ENCODE measurements at regions not wholly inside any gene's neighbourhood (a gene's known extent, or its start where the extent isn't known, plus 50 kb on each side); places are given as distances from the start of the nearest gene placed in this dataset.

- intact Hi-C loops (cut with micrococcal nuclease), result no loop called here
- Mint-ChIP-seq H3K4me1 (peaks cover 2% of the 10 kb centered on the region), H3K36me3 (no peaks in the 10 kb centered on the region), H3K27me3 (ENCODE audit: low read depth in 3 of 3) (peaks cover 0 to 3% (median 0%) of the 10 kb centered on the region in 3 donors), H3K9me3 (peaks cover 1 to 13% (median 6%) of the 10 kb centered on the region in 7 donors), H3K27ac (no peak overlapping the region), H3K4me3 (no peak overlapping the region)
- H3K27me3 ChIP-seq (ENCODE audit: control insufficient read depth in 2 of 2, insufficient read depth in 2 of 2, low read length in 2 of 2), result no peaks in the 10 kb centered on the region
- no peak overlapping the region for H3K4me3 ChIP-seq (replicated peaks in 1 of 3; ENCODE audit: low read depth in 2 of 3, low read length in 3 of 3)
- no peak overlapping the region for H3K27ac ChIP-seq (ENCODE audit: low read depth in 1 of 2, low read length in 2 of 2)
- no peak for TF ChIP-seq CTCF (IDR thresholded peaks at IDR 0.05)
- no peaks in the 10 kb centered on the region for H3K36me3 ChIP-seq (replicated peaks in 1 of 2; ENCODE audit: control insufficient read depth in 1 of 2, insufficient read depth in 2 of 2, low read length in 2 of 2)
- H3K4me2 ChIP-seq (replicated peaks; ENCODE audit: extremely low read depth, low read length, poor library complexity, severe bottlenecking), result no peak overlapping the region
- no peak overlapping the region for H3K9ac ChIP-seq (ENCODE audit: insufficient read depth, low read length, poor library complexity, severe bottlenecking)
- no peaks in the 10 kb centered on the region for H3K9me3 ChIP-seq (replicated peaks in 1 of 2; ENCODE audit: control insufficient read depth in 1 of 2, insufficient read depth in 1 of 2, low read length in 2 of 2)
- no peaks in the 10 kb centered on the region for H3K79me2 ChIP-seq (ENCODE audit: insufficient read depth, low read length)
- 89% methylated on average over 1 of the region's 2 CpGs for WGBS (ENCODE audit: insufficient coverage)
- H4K20me1 ChIP-seq (ENCODE audit: insufficient read depth, low read length), result no peaks in the 10 kb centered on the region
- DNase-seq, result no peak
- H2AFZ ChIP-seq (ENCODE audit: insufficient read depth, low read depth, low read length, poor library complexity, severe bottlenecking), result no peak overlapping the region
- H3K4me1 ChIP-seq (ENCODE audit: control insufficient read depth in 1 of 2, insufficient read depth in 2 of 2, low read length in 2 of 2), result no peaks in the 10 kb centered on the region
Measured at GRCh38 chr5:68983043-68983442, 110.8 kb upstream of the SLC30A5 start.

GRCh38 chr5:68983959-68984358 is 109.9 kb upstream of the SLC30A5 start:
- no peaks in the 10 kb centered on the region for H4K20me1 ChIP-seq (ENCODE audit: insufficient read depth, low read length)
- H3K4me3 ChIP-seq (replicated peaks in 1 of 3; ENCODE audit: low read depth in 2 of 3, low read length in 3 of 3), result no peak overlapping the region
- no peak overlapping the region for H3K4me2 ChIP-seq (replicated peaks; ENCODE audit: extremely low read depth, low read length, poor library complexity, severe bottlenecking)
- no CpG with 5 or more reads among the region's 3 CpGs for WGBS (ENCODE audit: insufficient coverage)
- no peak overlapping the region for H3K27ac ChIP-seq (ENCODE audit: low read depth in 1 of 2, low read length in 2 of 2)
- H3K9me3 ChIP-seq (replicated peaks in 1 of 2; ENCODE audit: control insufficient read depth in 1 of 2, insufficient read depth in 1 of 2, low read length in 2 of 2), result no peaks in the 10 kb centered on the region
- H3K79me2 ChIP-seq (ENCODE audit: insufficient read depth, low read length), result no peaks in the 10 kb centered on the region
- H3K9ac ChIP-seq (ENCODE audit: insufficient read depth, low read length, poor library complexity, severe bottlenecking), result no peak overlapping the region
- no peaks in the 10 kb centered on the region for H3K27me3 ChIP-seq (ENCODE audit: control insufficient read depth in 2 of 2, insufficient read depth in 2 of 2, low read length in 2 of 2)
- Mint-ChIP-seq H3K27ac (no peak overlapping the region), H3K4me1 (peaks cover 2% of the 10 kb centered on the region), H3K4me3 (no peak overlapping the region), H3K9me3 (peaks cover 1 to 13% (median 4%) of the 10 kb centered on the region in 7 donors), H3K36me3 (no peaks in the 10 kb centered on the region), H3K27me3 (ENCODE audit: low read depth in 3 of 3) (peaks cover 0 to 3% (median 0%) of the 10 kb centered on the region in 3 donors)
- TF ChIP-seq CTCF (IDR thresholded peaks at IDR 0.05), result no peak
- intact Hi-C loops (cut with micrococcal nuclease), result no loop called here
- H3K4me1 ChIP-seq (ENCODE audit: control insufficient read depth in 1 of 2, insufficient read depth in 2 of 2, low read length in 2 of 2), result no peaks in the 10 kb centered on the region
- H2AFZ ChIP-seq (ENCODE audit: insufficient read depth, low read depth, low read length, poor library complexity, severe bottlenecking), result no peak overlapping the region
- DNase-seq, result no peak
- H3K36me3 ChIP-seq (replicated peaks in 1 of 2; ENCODE audit: control insufficient read depth in 1 of 2, insufficient read depth in 2 of 2, low read length in 2 of 2), result no peaks in the 10 kb centered on the region

All from CD14-positive monocyte (primary cell).